Liver (tissue), 8 donors: ENCODE measurements at regions not wholly inside any gene's neighbourhood (a gene's known extent, or its start where the extent isn't known, plus 50 kb on each side); places are given as distances from the start of the nearest gene placed in this dataset.

Source experiments
- DNase-seq: peaks from one replicate; pipeline ENCODE4 v3.0.0-alpha.2; 2017; ENCODE audit warnings: low spot score
- H3K27ac ChIP-seq, 2 donors: one replicate each; pipeline ENCODE4 v1.7.0; 2013; ENCODE audit warnings: inconsistent platforms in 2 of 2, low read length in 2 of 2, control low read depth in 1 of 2, low read depth in 1 of 2, mild to moderate bottlenecking in 1 of 2
- H3K27me3 ChIP-seq, 4 donors: one replicate each; pipeline versions ENCODE4 v1.6.1 to v1.7.0; 2013; ENCODE audit warnings: low read length in 3 of 4, inconsistent platforms in 1 of 4, mild to moderate bottlenecking in 1 of 4, moderate library complexity in 1 of 4; ENCODE audit not compliant: control insufficient read depth in 4 of 4, insufficient read depth in 4 of 4
- H3K36me3 ChIP-seq, 4 donors: one replicate each; pipeline versions ENCODE4 v1.6.1 to v1.7.0; 2013; ENCODE audit warnings: low read length in 3 of 4, mild to moderate bottlenecking in 3 of 4, low read depth in 1 of 4, moderate library complexity in 1 of 4; ENCODE audit not compliant: control insufficient read depth in 4 of 4, insufficient read depth in 3 of 4
- H3K4me1 ChIP-seq, 4 donors: one replicate each; pipeline versions ENCODE4 v1.6.1 to v1.7.0; 2013; ENCODE audit warnings: low read length in 3 of 4, mild to moderate bottlenecking in 3 of 4, moderate library complexity in 1 of 4; ENCODE audit not compliant: control insufficient read depth in 4 of 4, insufficient read depth in 4 of 4
- H3K4me3 ChIP-seq, 3 donors: one replicate each; pipeline versions ENCODE4 v1.6.1 to v1.7.0; 2013; ENCODE audit warnings: low read length in 3 of 3, control low read depth in 1 of 3, low read depth in 1 of 3, mild to moderate bottlenecking in 1 of 3
- H3K9ac ChIP-seq, 2 donors: one replicate each; pipeline ENCODE4 v1.7.0; 2013; ENCODE audit warnings: low read length in 2 of 2, mild to moderate bottlenecking in 2 of 2, moderate library complexity in 2 of 2, control low read depth in 1 of 2, low read depth in 1 of 2
- H3K9me3 ChIP-seq, 4 donors: one replicate each; pipeline versions ENCODE4 v1.6.1 to v1.7.0; 2013; ENCODE audit warnings: low read length in 3 of 4; ENCODE audit not compliant: control insufficient read depth in 4 of 4
- ATF3 ChIP-seq: IDR thresholded peaks from 2 replicates; pipeline ENCODE4 v1.6.1; 2016; ENCODE audit warnings: antibody characterized with exemption
- CTCF ChIP-seq: fragments of 150-350 bp; IDR thresholded peaks from 2 replicates; pipeline ENCODE4 v1.5.1; 2017; ENCODE audit warnings: improper control_type of control experiment, low read depth, low read length; ENCODE audit not compliant: missing input control
- EGR1 ChIP-seq, 2 donors: IDR thresholded peaks; 2 replicates each; pipeline ENCODE4 v1.6.1; 2016 to 2018; ENCODE audit warnings: antibody characterized with exemption in 2 of 2, low read depth in 2 of 2
- FOXA1 ChIP-seq: IDR thresholded peaks from 2 replicates; pipeline ENCODE4 v1.6.1; 2016; ENCODE audit warnings: antibody characterized with exemption
- FOXA2 ChIP-seq: IDR thresholded peaks from 2 replicates; pipeline ENCODE4 v1.6.1; 2016; ENCODE audit warnings: antibody characterized with exemption
- GABPA ChIP-seq, 2 donors: IDR thresholded peaks in 1 of 2; conservative IDR thresholded peaks in 1 of 2; 2 replicates each; pipeline ENCODE4 v1.6.1; 2016; ENCODE audit warnings: antibody characterized with exemption in 2 of 2, mild to moderate bottlenecking in 1 of 2, moderate library complexity in 1 of 2
- HNF4A ChIP-seq, 2 donors: conservative IDR thresholded peaks; 2 replicates each; pipeline ENCODE4 v1.6.1; 2016; ENCODE audit warnings: antibody characterized with exemption in 2 of 2, mild to moderate bottlenecking in 2 of 2
- HNF4G ChIP-seq: IDR thresholded peaks from 2 replicates; pipeline ENCODE4 v1.6.1; 2016; ENCODE audit warnings: antibody characterized with exemption
- JUND ChIP-seq, 2 donors: IDR thresholded peaks; 2 replicates each; pipeline ENCODE4 v1.6.1; 2016; ENCODE audit warnings: antibody characterized with exemption in 2 of 2
- NR2F2 ChIP-seq: IDR thresholded peaks from 2 replicates; pipeline ENCODE4 v1.6.1; 2016; ENCODE audit warnings: antibody characterized with exemption
- RAD21 ChIP-seq, 2 donors: IDR thresholded peaks; 2 replicates each; pipeline ENCODE4 v1.6.1; 2016; ENCODE audit warnings: antibody characterized with exemption in 2 of 2, mild to moderate bottlenecking in 2 of 2
- RXRA ChIP-seq, 2 donors: IDR thresholded peaks; 2 replicates each; pipeline ENCODE4 v1.6.1; 2017 to 2018; ENCODE audit warnings: antibody characterized with exemption in 2 of 2, mild to moderate bottlenecking in 1 of 2
- SP1 ChIP-seq: IDR thresholded peaks from 2 replicates; pipeline ENCODE4 v1.6.1; 2018; ENCODE audit warnings: antibody characterized with exemption, mild to moderate bottlenecking
- TAF1 ChIP-seq: conservative IDR thresholded peaks from 2 replicates; pipeline ENCODE4 v1.6.1; 2016; ENCODE audit warnings: antibody characterized with exemption, mild to moderate bottlenecking
- WGBS: extraction: QIAGEN DNeasy Blood & Tissue Kit; methylation state at CpG from one replicate; pipeline ENCODE4 v1.1.7; 2013; 5-methylcytosine and 5-hydroxymethylcytosine counted together
- TF ChIP-seq, protein P1 (sequence below): IDR thresholded peaks from 2 replicates; pipeline ENCODE4 v1.6.1; 2016; ENCODE audit warnings: antibody characterized with exemption, mild to moderate bottlenecking
- TF ChIP-seq, protein P2 (sequence below): IDR thresholded peaks from 2 replicates; pipeline ENCODE4 v1.6.1; 2016; ENCODE audit warnings: antibody characterized with exemption
- TF ChIP-seq, protein P3 (sequence below): IDR thresholded peaks from 2 replicates; pipeline ENCODE4 v1.6.1; 2016; ENCODE audit warnings: antibody characterized with exemption
- donor health status: healthy.
- donor health status: healthy.
- donor health status: healthy.
- donor health status: healthy.
- donor health status: healthy.

GRCh38 chr2:81903534-81903933 lies 1599.0 kb upstream of the LRRTM1 start:
- Histone ChIP-seq H3K9ac (no peak overlapping the region), H3K4me3 (no peak overlapping the region), H3K27ac (no peak overlapping the region), H3K9me3 (no peaks in the 10 kb centered on the region), H3K4me1 (no peaks in the 10 kb centered on the region), H3K27me3 (no peaks in the 10 kb centered on the region), H3K36me3 (no peaks in the 10 kb centered on the region)
- TF ChIP-seq RXRA (IDR thresholded peaks at IDR 0.05), result no peak
- TF ChIP-seq HNF4A (conservative IDR thresholded peaks at IDR 0.05), result no peak
- TF ChIP-seq SP1, result no peak
- no peak for TF ChIP-seq FOXA1
- TF ChIP-seq TAF1, result no peak
- TF ChIP-seq RAD21 (IDR thresholded peaks at IDR 0.05), result no peak
- TF ChIP-seq CTCF, result no peak
- TF ChIP-seq, protein P1, sequence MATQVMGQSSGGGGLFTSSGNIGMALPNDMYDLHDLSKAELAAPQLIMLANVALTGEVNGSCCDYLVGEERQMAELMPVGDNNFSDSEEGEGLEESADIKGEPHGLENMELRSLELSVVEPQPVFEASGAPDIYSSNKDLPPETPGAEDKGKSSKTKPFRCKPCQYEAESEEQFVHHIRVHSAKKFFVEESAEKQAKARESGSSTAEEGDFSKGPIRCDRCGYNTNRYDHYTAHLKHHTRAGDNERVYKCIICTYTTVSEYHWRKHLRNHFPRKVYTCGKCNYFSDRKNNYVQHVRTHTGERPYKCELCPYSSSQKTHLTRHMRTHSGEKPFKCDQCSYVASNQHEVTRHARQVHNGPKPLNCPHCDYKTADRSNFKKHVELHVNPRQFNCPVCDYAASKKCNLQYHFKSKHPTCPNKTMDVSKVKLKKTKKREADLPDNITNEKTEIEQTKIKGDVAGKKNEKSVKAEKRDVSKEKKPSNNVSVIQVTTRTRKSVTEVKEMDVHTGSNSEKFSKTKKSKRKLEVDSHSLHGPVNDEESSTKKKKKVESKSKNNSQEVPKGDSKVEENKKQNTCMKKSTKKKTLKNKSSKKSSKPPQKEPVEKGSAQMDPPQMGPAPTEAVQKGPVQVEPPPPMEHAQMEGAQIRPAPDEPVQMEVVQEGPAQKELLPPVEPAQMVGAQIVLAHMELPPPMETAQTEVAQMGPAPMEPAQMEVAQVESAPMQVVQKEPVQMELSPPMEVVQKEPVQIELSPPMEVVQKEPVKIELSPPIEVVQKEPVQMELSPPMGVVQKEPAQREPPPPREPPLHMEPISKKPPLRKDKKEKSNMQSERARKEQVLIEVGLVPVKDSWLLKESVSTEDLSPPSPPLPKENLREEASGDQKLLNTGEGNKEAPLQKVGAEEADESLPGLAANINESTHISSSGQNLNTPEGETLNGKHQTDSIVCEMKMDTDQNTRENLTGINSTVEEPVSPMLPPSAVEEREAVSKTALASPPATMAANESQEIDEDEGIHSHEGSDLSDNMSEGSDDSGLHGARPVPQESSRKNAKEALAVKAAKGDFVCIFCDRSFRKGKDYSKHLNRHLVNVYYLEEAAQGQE, result no peak
- TF ChIP-seq GABPA (IDR thresholded peaks at IDR 0.05 in 1 of 2, conservative IDR thresholded peaks at IDR 0.05 in 1 of 2), result no peak
- TF ChIP-seq NR2F2, result no peak
- TF ChIP-seq HNF4G, result no peak
- no peak for TF ChIP-seq JUND (IDR thresholded peaks at IDR 0.05)
- TF ChIP-seq, protein P2, sequence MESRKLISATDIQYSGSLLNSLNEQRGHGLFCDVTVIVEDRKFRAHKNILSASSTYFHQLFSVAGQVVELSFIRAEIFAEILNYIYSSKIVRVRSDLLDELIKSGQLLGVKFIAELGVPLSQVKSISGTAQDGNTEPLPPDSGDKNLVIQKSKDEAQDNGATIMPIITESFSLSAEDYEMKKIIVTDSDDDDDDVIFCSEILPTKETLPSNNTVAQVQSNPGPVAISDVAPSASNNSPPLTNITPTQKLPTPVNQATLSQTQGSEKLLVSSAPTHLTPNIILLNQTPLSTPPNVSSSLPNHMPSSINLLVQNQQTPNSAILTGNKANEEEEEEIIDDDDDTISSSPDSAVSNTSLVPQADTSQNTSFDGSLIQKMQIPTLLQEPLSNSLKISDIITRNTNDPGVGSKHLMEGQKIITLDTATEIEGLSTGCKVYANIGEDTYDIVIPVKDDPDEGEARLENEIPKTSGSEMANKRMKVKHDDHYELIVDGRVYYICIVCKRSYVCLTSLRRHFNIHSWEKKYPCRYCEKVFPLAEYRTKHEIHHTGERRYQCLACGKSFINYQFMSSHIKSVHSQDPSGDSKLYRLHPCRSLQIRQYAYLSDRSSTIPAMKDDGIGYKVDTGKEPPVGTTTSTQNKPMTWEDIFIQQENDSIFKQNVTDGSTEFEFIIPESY, result no peak
- no peak for TF ChIP-seq EGR1 (IDR thresholded peaks at IDR 0.05; ENCODE audit: low read depth in 2 of 2)
- TF ChIP-seq, protein P3, sequence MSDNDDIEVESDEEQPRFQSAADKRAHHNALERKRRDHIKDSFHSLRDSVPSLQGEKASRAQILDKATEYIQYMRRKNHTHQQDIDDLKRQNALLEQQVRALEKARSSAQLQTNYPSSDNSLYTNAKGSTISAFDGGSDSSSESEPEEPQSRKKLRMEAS, result no peak
- TF ChIP-seq FOXA2, result no peak
- 77% methylated on average over 4 of the region's 4 CpGs for WGBS
- DNase-seq, result no peak

GRCh38 chr2:81901017-81901416 lies 1596.5 kb upstream of the LRRTM1 start:
- 60% methylated on average over 3 of the region's 3 CpGs for WGBS
- no peak for TF ChIP-seq ATF3
- TF ChIP-seq RAD21 (IDR thresholded peaks at IDR 0.05), result peak; percentile 8 to 18
- Histone ChIP-seq H3K9ac (no peak overlapping the region), H3K4me3 (no peak overlapping the region), H3K4me1 (no peaks in the 10 kb centered on the region), H3K36me3 (no peaks in the 10 kb centered on the region), H3K27me3 (no peaks in the 10 kb centered on the region), H3K27ac (no peak overlapping the region), H3K9me3 (no peaks in the 10 kb centered on the region)
- DNase-seq, result no peak
